LNCAP (cell line): ENCODE measurements at regions not wholly inside any gene's neighbourhood (a gene's known extent, or its start where the extent isn't known, plus 50 kb on each side); places are given as distances from the start of the nearest gene placed in this dataset.

Experiments
- CTCF ChIP-seq: fragments of 450-650 bp; IDR thresholded peaks from 2 replicates; pipeline ENCODE4 v1.5.1; 2017; ENCODE audit warnings: mild to moderate bottlenecking

- no peak for TF ChIP-seq CTCF
Observed at GRCh38 chrX:88136328-88136727, 610.7 kb upstream of the CPXCR1 start.

GRCh38 chrX:88146577-88146976 is 600.4 kb upstream of the CPXCR1 start:
- no peak for TF ChIP-seq CTCF

- no peak for TF ChIP-seq CTCF
Observed at GRCh38 chrX:88170553-88170952, 576.5 kb upstream of the CPXCR1 start.

- no peak for TF ChIP-seq CTCF
Observed at GRCh38 chrX:88202149-88202548, 544.9 kb upstream of the CPXCR1 start.

GRCh38 chrX:88244066-88244465 is 503.0 kb upstream of the CPXCR1 start:
- no peak for TF ChIP-seq CTCF

- no peak for TF ChIP-seq CTCF
Observed at GRCh38 chrX:88284844-88285243, 462.2 kb upstream of the CPXCR1 start.

- no peak for TF ChIP-seq CTCF
Observed at GRCh38 chrX:88325634-88326033, 421.4 kb upstream of the CPXCR1 start.

- no peak for TF ChIP-seq CTCF
Observed at GRCh38 chrX:88355252-88355651, 391.8 kb upstream of the CPXCR1 start.
